Omental fat pad (tissue), 3 donors: ENCODE measurements at regions not wholly inside any gene's neighbourhood (a gene's known extent, or its start where the extent isn't known, plus 50 kb on each side); places are given as distances from the start of the nearest gene placed in this dataset.

ENCODE experiments used
- ATAC-seq: fragments of 150-250 bp; one replicate; pipeline ENCODE4 v1.9.1; 2016; ENCODE audit warnings: mild to moderate bottlenecking, moderate library complexity; ENCODE audit not compliant: low FRiP score
- DNase-seq: peaks from one replicate; pipeline ENCODE4 v3.0.0-alpha.2; 2019; ENCODE audit warnings: low spot score
- TF ChIP-seq, protein P1 (sequence below), 3 donors: fragments of 450-650 bp; IDR thresholded peaks; one replicate each; pipeline ENCODE4 v1.5.1; 2016 to 2017; ENCODE audit warnings: antibody characterized with exemption in 3 of 3, mild to moderate bottlenecking in 3 of 3, moderate library complexity in 2 of 3

DNA sequence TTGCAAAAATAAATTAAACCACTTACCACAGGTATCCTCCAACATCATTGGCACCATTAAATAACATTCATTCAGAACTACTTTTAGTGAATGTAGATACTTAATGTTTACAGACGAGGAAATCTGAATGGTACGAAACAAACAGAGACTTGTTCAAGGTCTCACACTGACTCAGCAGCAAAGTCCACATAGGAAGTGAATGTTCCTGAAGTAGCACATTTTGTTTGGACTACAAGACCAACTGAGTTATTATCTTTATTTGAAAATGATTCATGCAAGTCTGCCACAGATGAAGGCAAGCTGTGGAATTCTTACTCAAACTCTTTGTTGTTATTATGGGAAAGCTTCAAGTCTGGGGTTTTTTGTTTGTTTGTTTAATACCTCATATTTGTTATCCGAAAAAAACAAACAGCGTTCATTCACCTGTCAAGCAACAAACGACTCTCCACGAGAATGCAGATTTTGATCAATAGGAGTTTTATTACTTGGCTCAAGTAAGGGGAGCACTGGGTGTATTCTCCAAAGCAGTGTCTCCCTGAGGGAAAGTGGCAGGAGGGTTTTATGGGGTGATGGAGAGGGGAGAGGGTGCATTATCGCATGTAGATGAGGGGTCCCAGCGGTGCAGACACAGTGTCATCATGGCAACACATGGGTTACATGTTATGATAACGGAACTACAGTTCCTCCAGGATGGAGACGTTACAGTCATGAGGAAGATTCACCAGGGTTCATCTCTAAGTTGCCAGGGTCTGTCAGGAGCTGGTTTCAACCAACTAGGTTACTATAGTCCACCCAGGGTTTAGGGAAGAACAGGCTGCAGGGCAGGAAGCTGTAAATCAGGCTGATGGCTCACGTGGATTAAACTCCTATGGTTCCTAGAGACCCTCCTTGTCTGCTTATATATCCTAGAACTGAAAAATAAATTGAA is 147.7 kb upstream of the AKR1E2 start:
- ATAC-seq (peak; percentile 87), DNase-seq (no peak)
- TF ChIP-seq, protein P1, sequence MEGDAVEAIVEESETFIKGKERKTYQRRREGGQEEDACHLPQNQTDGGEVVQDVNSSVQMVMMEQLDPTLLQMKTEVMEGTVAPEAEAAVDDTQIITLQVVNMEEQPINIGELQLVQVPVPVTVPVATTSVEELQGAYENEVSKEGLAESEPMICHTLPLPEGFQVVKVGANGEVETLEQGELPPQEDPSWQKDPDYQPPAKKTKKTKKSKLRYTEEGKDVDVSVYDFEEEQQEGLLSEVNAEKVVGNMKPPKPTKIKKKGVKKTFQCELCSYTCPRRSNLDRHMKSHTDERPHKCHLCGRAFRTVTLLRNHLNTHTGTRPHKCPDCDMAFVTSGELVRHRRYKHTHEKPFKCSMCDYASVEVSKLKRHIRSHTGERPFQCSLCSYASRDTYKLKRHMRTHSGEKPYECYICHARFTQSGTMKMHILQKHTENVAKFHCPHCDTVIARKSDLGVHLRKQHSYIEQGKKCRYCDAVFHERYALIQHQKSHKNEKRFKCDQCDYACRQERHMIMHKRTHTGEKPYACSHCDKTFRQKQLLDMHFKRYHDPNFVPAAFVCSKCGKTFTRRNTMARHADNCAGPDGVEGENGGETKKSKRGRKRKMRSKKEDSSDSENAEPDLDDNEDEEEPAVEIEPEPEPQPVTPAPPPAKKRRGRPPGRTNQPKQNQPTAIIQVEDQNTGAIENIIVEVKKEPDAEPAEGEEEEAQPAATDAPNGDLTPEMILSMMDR (IDR thresholded peaks at IDR 0.05) = no peak

DNA sequence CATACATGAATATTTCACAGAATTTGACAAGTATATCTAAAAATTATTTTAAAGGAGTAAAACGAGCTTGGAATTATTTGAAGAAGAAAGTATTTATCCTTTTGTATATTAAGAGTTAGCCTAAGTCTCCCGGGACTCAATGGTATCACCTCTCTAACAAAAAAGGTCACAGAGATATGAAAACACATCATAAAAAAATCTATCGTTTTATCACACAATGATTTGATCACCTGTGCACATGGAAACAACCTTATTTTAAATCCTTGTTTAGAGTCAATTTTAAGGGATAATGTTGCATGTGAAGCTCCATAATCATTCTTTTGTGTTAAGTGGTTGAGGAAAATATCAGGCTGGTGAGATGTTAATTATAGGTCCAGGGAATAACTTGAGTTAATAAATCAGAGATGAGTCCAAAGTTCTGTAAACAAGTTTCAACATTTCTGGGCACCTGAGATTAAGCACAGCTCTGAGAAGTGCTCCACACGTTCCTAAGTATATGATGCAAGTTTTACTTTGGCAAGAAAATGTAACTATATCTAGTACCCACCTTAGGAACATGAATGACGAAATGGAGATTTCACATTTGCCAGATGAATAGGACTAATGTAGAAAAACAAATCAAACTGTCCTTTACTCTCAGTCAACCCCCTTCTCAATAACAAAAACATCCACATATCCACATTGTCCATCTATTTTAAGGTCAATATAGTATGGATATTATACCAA is 148.5 kb upstream of the AKR1E2 start:
- ATAC-seq (peak; percentile 95), DNase-seq (no peak)
- TF ChIP-seq, protein P1 (IDR thresholded peaks at IDR 0.05) = no peak

DNA sequence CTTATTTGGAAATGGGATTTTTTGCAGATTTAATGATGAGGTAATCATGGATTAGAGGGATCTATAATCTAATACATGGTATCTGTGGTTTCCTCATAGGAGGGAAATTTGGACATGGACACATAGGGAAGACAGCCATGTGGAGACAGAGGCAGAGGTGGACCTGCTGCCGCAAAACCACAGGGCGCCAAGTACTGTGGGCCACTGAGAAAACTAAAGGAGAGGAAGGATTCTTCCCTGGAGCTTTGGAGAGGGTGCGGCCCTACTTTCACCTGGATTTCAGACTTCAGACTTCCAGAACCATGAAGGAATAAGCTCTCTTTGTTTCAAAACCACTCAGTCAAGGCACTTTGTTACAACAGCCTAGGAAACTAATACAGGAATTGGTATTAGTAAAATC is 149.4 kb upstream of the AKR1E2 start:
- DNase-seq (no peak), ATAC-seq (no peak)
- TF ChIP-seq, protein P1 (IDR thresholded peaks at IDR 0.05) = no peak

DNA sequence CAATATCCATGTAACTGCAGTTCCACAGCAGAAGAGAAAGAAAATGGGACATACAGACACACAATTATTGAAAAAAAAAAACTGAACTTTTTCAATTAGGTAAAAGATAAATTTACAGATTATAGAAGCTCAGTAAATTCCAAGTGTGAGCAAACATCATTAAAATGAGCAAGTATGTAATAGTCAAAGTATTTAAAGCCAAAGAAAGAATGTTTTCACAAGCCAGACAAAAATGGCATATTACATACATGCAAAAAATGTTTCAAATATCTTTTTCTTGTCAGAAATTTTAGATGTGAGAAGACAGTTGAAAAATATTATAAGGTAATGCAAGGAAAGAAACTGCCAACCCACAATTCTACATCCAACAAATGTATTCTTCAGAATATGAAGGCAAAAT is 150.2 kb upstream of the AKR1E2 start:
- ATAC-seq (no peak), DNase-seq (no peak)
- TF ChIP-seq, protein P1 (IDR thresholded peaks at IDR 0.05) = no peak

DNA sequence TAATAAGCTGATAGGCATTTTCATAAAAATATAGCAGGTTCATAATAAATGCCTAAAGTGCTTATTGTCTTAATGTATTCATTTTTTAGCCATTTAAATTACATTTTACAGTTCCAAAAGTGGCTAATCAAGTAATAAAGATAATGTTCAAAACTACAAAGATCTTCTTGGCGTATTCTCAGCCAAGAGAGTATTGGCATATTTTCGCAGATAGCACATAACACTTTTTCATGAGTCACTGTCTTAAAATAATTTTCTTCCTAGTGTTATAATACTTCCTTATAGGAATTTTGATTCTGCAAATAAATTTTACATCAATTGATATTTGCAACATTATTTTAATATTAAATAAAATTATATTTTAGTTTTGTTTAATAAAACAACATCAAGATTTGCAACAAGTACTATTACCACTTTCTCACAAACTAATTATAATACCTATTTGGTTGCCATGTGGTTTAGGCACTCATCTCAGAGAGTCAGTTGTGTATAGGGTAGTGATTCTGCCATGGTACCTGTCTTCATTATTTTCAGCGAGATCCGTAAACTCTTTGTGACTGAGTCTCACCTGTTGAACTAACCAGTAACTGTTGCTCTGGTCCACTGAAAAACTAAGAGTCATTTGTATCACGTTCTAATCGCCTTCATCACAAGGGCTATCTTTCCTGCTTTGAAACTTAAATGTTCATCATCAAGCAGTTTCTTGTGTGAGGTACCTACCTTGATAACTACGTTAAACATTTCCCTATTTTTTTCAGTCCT is 152.5 kb upstream of the AKR1E2 start:
- TF ChIP-seq, protein P1 (IDR thresholded peaks at IDR 0.05) = no peak
- ATAC-seq (no peak), DNase-seq (no peak)

DNA sequence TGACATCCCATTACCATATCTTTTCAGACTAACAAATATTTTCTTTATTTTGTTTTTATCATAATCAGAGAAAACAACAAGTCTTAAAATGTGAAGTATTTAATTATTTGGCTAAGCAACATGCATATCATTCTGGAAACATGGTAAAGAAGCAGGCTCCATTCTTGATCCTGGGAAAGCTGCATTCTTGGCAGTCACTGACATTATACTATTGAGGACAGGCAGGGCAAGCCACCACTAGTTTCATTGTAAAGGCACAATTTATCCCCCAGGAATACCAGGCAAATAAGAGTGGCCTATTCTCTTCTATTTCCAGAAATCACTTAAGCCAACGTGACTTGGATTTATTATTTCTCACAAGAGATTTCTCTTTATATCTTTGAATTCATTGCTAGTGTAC is 153.8 kb upstream of the AKR1E2 start:
- ATAC-seq = no peak
- no peak for DNase-seq
- TF ChIP-seq, protein P1 (IDR thresholded peaks at IDR 0.05) = no peak
